ENCODE measurements at regions not wholly inside any gene's neighbourhood (a gene's known extent, or its start where the extent isn't known, plus 50 kb on each side); places are given as distances from the start of the nearest gene placed in this dataset.

GRCh38 chr2:61694312-61695274 lies 156.4 kb upstream of the XPO1 start:
- Histone ChIP-seq H3K27me3 (ENCODE audit: control insufficient read depth, insufficient read depth, low read length) (no peaks in the 10 kb centered on the region), H3K9ac (ENCODE audit: low read length in 3 of 3) (peak overlapping the region; percentile 64 to 82 (median 74)), H3K9me3 (ENCODE audit: control insufficient read depth in 2 of 3, insufficient read depth in 1 of 3, low read length in 3 of 3) (no peaks in the 10 kb centered on the region), H3K27ac (ENCODE audit: low read depth in 2 of 2, low read length in 2 of 2) (peak overlapping the region; percentile 91 to 92), H3K36me3 (ENCODE audit: control insufficient read depth in 2 of 3, insufficient read depth in 3 of 3, low read length in 3 of 3) (no peaks in the 10 kb centered on the region), H3K4me1 (ENCODE audit: control insufficient read depth in 2 of 3, insufficient read depth in 2 of 3, low read depth in 1 of 3, low read length in 3 of 3) (peaks cover 0 to 6% (median 0%) of the 10 kb centered on the region in 3 donors), H3K4me3 (ENCODE audit: low read length in 3 of 3) (peak overlapping the region; percentile 76 to 93 (median 78))
- FAIRE-seq (no peak), DNase-seq (peak; percentile 93 to 98 (median 97))
- intact Hi-C loops (cut with DNase I): no loop called here
- peak; percentile 29 for TF ChIP-seq CTCF (IDR thresholded peaks at IDR 0.05; ENCODE audit: borderline replicate concordance, extremely low read depth, insufficient read depth)

GRCh38 chr2:61693744-61694143 lies 155.6 kb upstream of the XPO1 start:
- Histone ChIP-seq H3K9me3 (ENCODE audit: control insufficient read depth in 2 of 3, insufficient read depth in 1 of 3, low read length in 3 of 3) (no peaks in the 10 kb centered on the region), H3K9ac (ENCODE audit: low read length in 3 of 3) (no peak overlapping the region), H3K4me3 (ENCODE audit: low read length in 3 of 3) (peak overlapping the region in 2 of 3 donors; percentile 48 to 93), H3K27me3 (ENCODE audit: control insufficient read depth, insufficient read depth, low read length) (no peaks in the 10 kb centered on the region), H3K4me1 (ENCODE audit: control insufficient read depth in 2 of 3, insufficient read depth in 2 of 3, low read depth in 1 of 3, low read length in 3 of 3) (peaks cover 0 to 6% (median 0%) of the 10 kb centered on the region in 3 donors), H3K27ac (ENCODE audit: low read depth in 2 of 2, low read length in 2 of 2) (peak overlapping the region in 1 of 2 donors; percentile 85), H3K36me3 (ENCODE audit: control insufficient read depth in 2 of 3, insufficient read depth in 3 of 3, low read length in 3 of 3) (no peaks in the 10 kb centered on the region)
- intact Hi-C loops (cut with DNase I): no loop called here
- TF ChIP-seq CTCF (IDR thresholded peaks at IDR 0.05; ENCODE audit: borderline replicate concordance, extremely low read depth, insufficient read depth): no peak
- DNase-seq (no peak), FAIRE-seq (no peak)

GRCh38 chr2:61690078-61690596 lies 152.0 kb upstream of the XPO1 start:
- H3K4me1 ChIP-seq (ENCODE audit: control insufficient read depth in 2 of 3, insufficient read depth in 2 of 3, low read depth in 1 of 3, low read length in 3 of 3): peaks cover 0 to 6% (median 0%) of the 10 kb centered on the region in 3 donors
- H3K27ac ChIP-seq (ENCODE audit: low read depth in 2 of 2, low read length in 2 of 2): no peak overlapping the region
- no peak for TF ChIP-seq CTCF (IDR thresholded peaks at IDR 0.05; ENCODE audit: borderline replicate concordance, extremely low read depth, insufficient read depth)
- no peaks in the 10 kb centered on the region for H3K27me3 ChIP-seq (ENCODE audit: control insufficient read depth, insufficient read depth, low read length)
- intact Hi-C loops (cut with DNase I): no loop called here
- no peaks in the 10 kb centered on the region for H3K36me3 ChIP-seq (ENCODE audit: control insufficient read depth in 2 of 3, insufficient read depth in 3 of 3, low read length in 3 of 3)
- no peak for DNase-seq
- H3K4me3 ChIP-seq (ENCODE audit: low read length in 3 of 3): no peak overlapping the region
- peak overlapping the region in 1 of 3 donors; percentile 7 for H3K9ac ChIP-seq (ENCODE audit: low read length in 3 of 3)
- no peaks in the 10 kb centered on the region for H3K9me3 ChIP-seq (ENCODE audit: control insufficient read depth in 2 of 3, insufficient read depth in 1 of 3, low read length in 3 of 3)
- no peak for FAIRE-seq
